Activated naive CD4-positive, alpha-beta T cell treated with Interleukin-2 at 50 U/mL for 16 hours (primary cell): ENCODE measurements at regions not wholly inside any gene's neighbourhood (a gene's known extent, or its start where the extent isn't known, plus 50 kb on each side); places are given as distances from the start of the nearest gene placed in this dataset.

Experiments used
- DNase-seq: peaks from one replicate; pipeline ENCODE4 v3.0.0-alpha.2; 2020

GRCh38 chr13:110773480-110773879 is 60.0 kb downstream of the ING1 start:
- DNase-seq: no peak

DNA sequence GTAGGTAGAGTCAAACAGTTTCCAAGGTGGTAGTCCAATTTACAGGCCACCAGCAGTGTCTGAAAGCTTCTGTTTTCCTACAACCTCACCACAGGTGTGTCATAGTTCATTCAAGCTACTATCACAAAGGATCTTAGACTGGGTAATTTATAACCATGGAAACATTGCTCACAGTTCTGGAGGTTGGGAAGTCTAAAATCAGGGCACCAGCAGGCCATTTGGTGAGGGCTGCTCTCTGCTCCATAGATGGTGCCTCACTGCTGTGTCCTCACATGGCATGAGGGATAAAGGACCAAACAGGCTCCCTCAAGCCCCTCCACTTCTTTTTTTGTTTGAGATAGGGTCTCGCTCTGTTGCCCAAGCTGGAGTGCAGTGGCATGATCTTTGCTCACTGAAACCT is 60.6 kb downstream of the ING1 start:
- DNase-seq: no peak

- no peak for DNase-seq
Observed at GRCh38 chr13:110774490-110774889, 61.0 kb downstream of the ING1 start.

GRCh38 chr13:110775576-110775975 is 62.1 kb downstream of the ING1 start:
- no peak for DNase-seq

- DNase-seq: no peak
Observed at GRCh38 chr13:110777251-110777820, 63.8 kb downstream of the ING1 start.

GRCh38 chr13:110779022-110779421 is 65.5 kb downstream of the ING1 start:
- DNase-seq: no peak

DNA sequence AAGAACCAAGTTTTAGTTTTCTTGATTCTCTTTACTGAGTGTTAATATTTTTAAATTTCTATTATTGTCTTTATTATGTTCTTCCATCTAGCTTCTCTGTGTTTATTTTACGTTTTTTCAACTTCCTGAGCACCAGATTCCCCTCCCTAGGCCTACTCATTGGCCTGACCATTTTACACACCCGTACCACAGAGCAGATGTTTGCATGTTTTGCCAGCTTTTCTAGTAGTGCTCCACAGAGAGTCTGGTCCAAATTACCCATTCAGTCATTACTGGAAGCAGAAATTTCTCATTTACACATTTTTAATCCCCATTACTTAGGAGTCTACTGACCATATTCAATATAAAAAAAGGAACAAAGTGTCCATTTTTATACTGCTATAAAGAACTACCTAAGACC is 66.9 kb downstream of the ING1 start:
- DNase-seq: no peak

- no peak for DNase-seq
Observed at GRCh38 chr13:110782185-110782584, 68.7 kb downstream of the ING1 start.

GRCh38 chr13:110784704-110785103 is 71.2 kb downstream of the ING1 start:
- DNase-seq: no peak

- DNase-seq: no peak
Observed at GRCh38 chr13:110788778-110789177, 75.3 kb downstream of the ING1 start.

GRCh38 chr13:110789871-110790270 is 76.4 kb downstream of the ING1 start:
- no peak for DNase-seq

GRCh38 chr13:110790371-110790770 is 76.9 kb downstream of the ING1 start:
- no peak for DNase-seq

GRCh38 chr13:110794209-110794608 is 80.7 kb downstream of the ING1 start:
- no peak for DNase-seq

DNA sequence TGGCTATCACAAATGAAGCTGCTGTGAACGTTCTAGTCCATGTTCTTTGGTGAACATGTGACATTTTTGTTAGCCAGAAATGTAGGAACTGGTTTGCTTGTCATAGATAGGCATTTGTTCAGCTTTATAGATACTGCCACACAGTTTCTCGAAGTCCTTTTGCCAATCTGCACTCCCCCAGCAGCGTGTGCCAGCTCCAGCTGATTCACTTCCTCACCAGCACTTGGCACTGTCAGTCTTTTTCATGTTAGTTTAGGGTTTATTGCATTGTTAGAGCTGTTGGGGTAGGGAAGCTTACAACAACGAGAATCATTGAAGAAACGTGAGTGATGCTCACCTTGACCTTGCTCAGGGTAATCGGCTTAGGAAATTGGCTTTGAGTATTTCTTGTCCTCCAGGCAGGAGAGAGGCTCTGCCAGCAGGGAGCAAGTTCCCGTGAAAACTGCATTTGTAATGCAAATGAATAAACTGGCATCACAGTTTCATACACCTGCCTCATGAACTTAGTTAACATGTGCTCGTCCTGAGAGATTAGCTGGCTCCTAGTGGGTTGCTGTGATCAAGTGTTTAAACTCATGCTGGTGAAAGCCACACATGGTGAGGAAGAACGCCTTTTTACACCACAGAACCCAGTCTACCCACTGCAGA is 83.9 kb downstream of the ING1 start:
- no peak for DNase-seq

GRCh38 chr13:110798081-110798994 is 84.8 kb downstream of the ING1 start:
- no peak for DNase-seq

- DNase-seq: no peak
Observed at GRCh38 chr13:110799246-110800236, 86.0 kb downstream of the ING1 start.

- no peak for DNase-seq
Observed at GRCh38 chr13:110801044-110801443, 87.5 kb downstream of the ING1 start.

GRCh38 chr13:110802260-110802659 is 88.8 kb downstream of the ING1 start:
- DNase-seq: no peak

- no peak for DNase-seq
Observed at GRCh38 chr13:110806636-110807035, 93.1 kb downstream of the ING1 start.

DNA sequence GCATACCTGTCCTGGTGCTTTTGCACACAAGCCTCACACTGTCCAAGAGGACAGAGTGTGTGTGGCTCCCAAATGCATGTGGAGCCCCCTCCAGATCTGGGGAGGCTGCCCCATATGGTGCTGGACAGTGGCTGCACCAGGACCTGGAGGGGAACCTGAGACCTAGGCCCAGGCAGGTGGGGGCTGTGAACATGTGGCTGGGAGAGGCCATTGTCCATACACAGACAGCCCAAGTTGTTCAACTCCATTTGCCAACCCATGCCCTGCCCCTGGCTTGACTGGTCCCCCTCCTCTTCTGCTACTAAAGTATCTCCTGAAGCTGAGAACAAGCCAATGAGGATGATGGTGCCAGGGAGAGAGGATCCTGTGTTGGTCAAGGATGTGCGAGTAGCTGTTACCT is 94.0 kb downstream of the ING1 start:
- DNase-seq: no peak

DNA sequence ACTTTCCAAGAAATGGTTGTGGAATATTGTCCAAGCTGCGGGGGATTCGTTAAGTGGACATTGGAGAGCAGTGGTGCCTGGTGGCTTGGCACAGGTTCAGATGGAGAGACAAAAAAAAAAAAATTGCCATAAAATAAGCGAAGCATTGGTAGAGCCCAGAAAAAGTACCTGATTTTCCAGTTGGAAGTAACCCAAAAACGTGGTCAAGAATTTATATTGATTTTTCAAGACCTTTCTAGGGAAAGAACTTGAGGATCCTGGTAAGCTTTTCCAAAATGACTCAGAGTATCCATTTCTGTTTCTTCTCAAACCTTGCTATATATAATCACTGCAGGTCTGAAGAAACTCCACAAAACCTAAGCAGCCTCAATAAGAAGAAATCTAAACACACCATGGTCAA is 94.6 kb downstream of the ING1 start:
- DNase-seq: no peak

GRCh38 chr13:110809871-110810486 is 96.5 kb downstream of the ING1 start:
- no peak for DNase-seq
